HG02870 (cell line): ENCODE measurements at regions not wholly inside any gene's neighbourhood (a gene's known extent, or its start where the extent isn't known, plus 50 kb on each side); places are given as distances from the start of the nearest gene placed in this dataset.
"Not testable (repeated sequence)": the region's sequence is repeated elsewhere in the genome, so short reads cannot be mapped to it uniquely, and the experiment has no call there.

Experiments
- ATAC-seq: cut with Tn5 transposase; IDR thresholded peaks from one replicate; pipeline ENCODE4 v1.9.1; 2021; ENCODE audit warnings: mild to moderate bottlenecking, moderate library complexity; ENCODE audit not compliant: unreplicated experiment

- ATAC-seq, result no peak
Observed at GRCh38 chr11:86861810-86862209, 61.5 kb downstream of the PRSS23 start.

GRCh38 chr11:86863476-86863875 is 63.1 kb downstream of the PRSS23 start:
- ATAC-seq, result no peak

GRCh38 chr11:86865436-86865835 is 65.1 kb downstream of the PRSS23 start:
- ATAC-seq, result no peak

- no peak for ATAC-seq
Observed at GRCh38 chr11:86869531-86869930, 69.2 kb downstream of the PRSS23 start.

GRCh38 chr11:86869966-86870570 is 69.7 kb downstream of the PRSS23 start:
- peak; percentile 84 for ATAC-seq

- no peak for ATAC-seq
Observed at GRCh38 chr11:86873573-86874083, 73.3 kb downstream of the PRSS23 start.

GRCh38 chr11:86874304-86875056 is 74.1 kb downstream of the PRSS23 start:
- ATAC-seq, result no peak

GRCh38 chr11:86876716-86877234 is 76.4 kb downstream of the PRSS23 start:
- ATAC-seq, result no peak

- no peak for ATAC-seq
Observed at GRCh38 chr11:86877503-86877902, 77.2 kb downstream of the PRSS23 start.

- ATAC-seq, result not testable (repeated sequence)
Observed at GRCh38 chr11:86879241-86879640, 76.0 kb downstream of the FZD4 start.

- ATAC-seq, result no peak
Observed at GRCh38 chr11:86885311-86885710, 69.9 kb downstream of the FZD4 start.

GRCh38 chr11:86888164-86889000 is 66.8 kb downstream of the FZD4 start:
- ATAC-seq, result no peak

- ATAC-seq, result no peak
Observed at GRCh38 chr11:86889001-86889341, 66.2 kb downstream of the FZD4 start.

GRCh38 chr11:86891036-86891435 is 64.2 kb downstream of the FZD4 start:
- no peak for ATAC-seq

GRCh38 chr11:86893235-86893634 is 62.0 kb downstream of the FZD4 start:
- no peak for ATAC-seq
